MM.1S (cell line): ENCODE measurements at regions not wholly inside any gene's neighbourhood (a gene's known extent, or its start where the extent isn't known, plus 50 kb on each side); places are given as distances from the start of the nearest gene placed in this dataset.

Experiments
- DNase-seq: peaks from one replicate; pipeline ENCODE4 v3.0.0-alpha.2; 2015
- H2AFZ ChIP-seq: fragments of 300-600 bp; sonication (generic); 2 replicates; pipeline ENCODE4 v1.6.0; 2016; ENCODE audit warnings: antibody characterized with exemption, low read length
- H3F3A ChIP-seq: fragments of 300-600 bp; sonication (generic); 2 replicates; pipeline ENCODE4 v1.6.1; 2016; ENCODE audit warnings: mild to moderate bottlenecking, antibody characterized with exemption, low read length, moderate library complexity, mixed read lengths; ENCODE audit not compliant: insufficient read depth
- H3K27ac ChIP-seq: fragments of 300-600 bp; sonication (generic); 2 replicates; pipeline ENCODE4 v1.5.1; 2016; ENCODE audit warnings: mild to moderate bottlenecking, low read length
- H3K27me3 ChIP-seq: fragments of 300-600 bp; sonication (generic); replicated peaks from 2 replicates; pipeline ENCODE4 v1.6.0; 2016; ENCODE audit warnings: low read length; ENCODE audit not compliant: insufficient read depth
- H3K36me3 ChIP-seq: fragments of 300-600 bp; sonication (generic); replicated peaks from 2 replicates; pipeline ENCODE4 v1.6.1; 2016; ENCODE audit warnings: mild to moderate bottlenecking, low read length, mixed read lengths; ENCODE audit not compliant: insufficient read depth
- H3K4me1 ChIP-seq: fragments of 300-600 bp; sonication (generic); 2 replicates; pipeline ENCODE4 v1.6.1; 2016; ENCODE audit warnings: low read length, mixed read lengths
- H3K4me2 ChIP-seq: fragments of 300-600 bp; sonication (generic); 2 replicates; pipeline ENCODE4 v1.6.0; 2016; ENCODE audit warnings: low read depth, low read length
- H3K4me3 ChIP-seq: fragments of 300-600 bp; sonication (generic); 2 replicates; pipeline ENCODE4 v1.5.1; 2016; ENCODE audit warnings: low read length, mixed read lengths
- H3K79me2 ChIP-seq: fragments of 300-600 bp; sonication (generic); 2 replicates; pipeline ENCODE4 v1.6.1; 2016; ENCODE audit warnings: mixed run types, low read length, mixed read lengths
- H3K9ac ChIP-seq: fragments of 300-600 bp; sonication (generic); 2 replicates; pipeline ENCODE4 v1.6.1; 2016; ENCODE audit warnings: low read length, mixed read lengths
- H3K9me2 ChIP-seq: fragments of 300-600 bp; sonication (generic); replicated peaks from 2 replicates; pipeline ENCODE4 v1.6.1; 2016; ENCODE audit warnings: mild to moderate bottlenecking, low read length, mixed read lengths; ENCODE audit not compliant: insufficient read depth
- H3K9me3 ChIP-seq: fragments of 300-600 bp; sonication (generic); replicated peaks from 2 replicates; pipeline ENCODE4 v1.6.1; 2016; ENCODE audit warnings: mild to moderate bottlenecking, low read length, mixed read lengths; ENCODE audit not compliant: insufficient read depth
- H4K20me1 ChIP-seq: fragments of 300-600 bp; sonication (generic); 2 replicates; pipeline ENCODE4 v1.6.1; 2016; ENCODE audit warnings: mild to moderate bottlenecking, low read length, moderate library complexity, mixed read lengths; ENCODE audit not compliant: insufficient read depth
- EZH2 ChIP-seq: fragments of 300-600 bp; sonication (generic); optimal IDR thresholded peaks from 2 replicates; pipeline ENCODE3; 2017; ENCODE audit warnings: low read depth, mild to moderate bottlenecking, antibody characterized with exemption, low read length, mixed read lengths
- EZH2phosphoT487 ChIP-seq: fragments of 300-600 bp; sonication (generic); IDR thresholded peaks from 2 replicates; pipeline ENCODE4 v1.6.1; 2018; ENCODE audit warnings: antibody characterized with exemption, low read length
- TF ChIP-seq, protein P1 (sequence below): fragments of 300-600 bp; sonication (generic); IDR thresholded peaks from 2 replicates; pipeline ENCODE4 v1.5.1; 2016; ENCODE audit warnings: antibody characterized with exemption, low read length, mixed read lengths

GRCh38 chr12:22794017-22794416 lies 169.0 kb downstream of the ETNK1 start:
- H3K9me3 ChIP-seq, result no peaks in the 10 kb centered on the region
- no peak overlapping the region for H2AFZ ChIP-seq
- H3K36me3 ChIP-seq, result no peaks in the 10 kb centered on the region
- no peaks in the 10 kb centered on the region for H3F3A ChIP-seq
- H3K4me2 ChIP-seq, result no peak overlapping the region
- H3K9me2 ChIP-seq, result no peaks in the 10 kb centered on the region
- H3K79me2 ChIP-seq, result no peaks in the 10 kb centered on the region
- H3K27ac ChIP-seq, result no peak overlapping the region
- no peak overlapping the region for H3K9ac ChIP-seq
- no peaks in the 10 kb centered on the region for H4K20me1 ChIP-seq
- H3K4me3 ChIP-seq, result no peak overlapping the region
- H3K27me3 ChIP-seq, result no peaks in the 10 kb centered on the region
- DNase-seq, result no peak
- TF ChIP-seq EZH2 (no peak), EZH2phosphoT487 (no peak)
- TF ChIP-seq, protein P1, sequence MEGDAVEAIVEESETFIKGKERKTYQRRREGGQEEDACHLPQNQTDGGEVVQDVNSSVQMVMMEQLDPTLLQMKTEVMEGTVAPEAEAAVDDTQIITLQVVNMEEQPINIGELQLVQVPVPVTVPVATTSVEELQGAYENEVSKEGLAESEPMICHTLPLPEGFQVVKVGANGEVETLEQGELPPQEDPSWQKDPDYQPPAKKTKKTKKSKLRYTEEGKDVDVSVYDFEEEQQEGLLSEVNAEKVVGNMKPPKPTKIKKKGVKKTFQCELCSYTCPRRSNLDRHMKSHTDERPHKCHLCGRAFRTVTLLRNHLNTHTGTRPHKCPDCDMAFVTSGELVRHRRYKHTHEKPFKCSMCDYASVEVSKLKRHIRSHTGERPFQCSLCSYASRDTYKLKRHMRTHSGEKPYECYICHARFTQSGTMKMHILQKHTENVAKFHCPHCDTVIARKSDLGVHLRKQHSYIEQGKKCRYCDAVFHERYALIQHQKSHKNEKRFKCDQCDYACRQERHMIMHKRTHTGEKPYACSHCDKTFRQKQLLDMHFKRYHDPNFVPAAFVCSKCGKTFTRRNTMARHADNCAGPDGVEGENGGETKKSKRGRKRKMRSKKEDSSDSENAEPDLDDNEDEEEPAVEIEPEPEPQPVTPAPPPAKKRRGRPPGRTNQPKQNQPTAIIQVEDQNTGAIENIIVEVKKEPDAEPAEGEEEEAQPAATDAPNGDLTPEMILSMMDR, result no peak
- H3K4me1 ChIP-seq, result no peaks in the 10 kb centered on the region

DNA sequence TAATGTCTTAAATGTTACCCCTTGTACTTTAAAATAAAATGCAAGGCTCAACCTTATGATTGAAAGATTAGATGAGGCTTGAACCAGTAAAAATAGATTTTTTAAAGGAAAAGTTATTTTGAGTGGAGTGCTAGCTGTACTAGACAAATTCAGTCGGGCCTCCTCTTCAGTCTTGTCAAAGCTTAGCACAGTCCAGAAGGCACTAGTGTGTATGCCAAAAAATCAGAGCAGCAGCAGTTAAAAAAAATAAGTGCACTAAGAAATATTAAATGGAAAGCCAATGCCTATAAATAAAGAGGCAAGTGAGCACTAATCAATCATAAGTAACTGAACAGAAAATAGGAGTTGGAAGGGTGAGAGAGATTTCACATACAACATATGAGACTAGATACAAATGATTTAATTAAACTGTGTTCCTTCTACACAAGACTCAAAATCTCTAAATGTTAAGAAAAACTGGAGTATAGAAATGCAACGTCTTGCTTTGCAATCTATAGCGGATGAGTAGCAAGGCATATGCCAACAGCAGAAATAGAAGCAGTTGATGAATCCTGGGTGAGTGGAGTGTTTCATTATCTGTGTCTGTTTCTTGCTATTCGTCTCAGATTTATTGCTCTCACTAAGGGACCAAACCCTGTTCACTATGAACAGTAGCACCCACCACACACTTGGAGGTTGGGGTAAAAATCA lies 172.1 kb downstream of the ETNK1 start:
- H3K4me1 ChIP-seq, result no peaks in the 10 kb centered on the region
- no peak overlapping the region for H3K4me2 ChIP-seq
- TF ChIP-seq EZH2 (no peak), EZH2phosphoT487 (no peak)
- TF ChIP-seq, protein P1, result no peak
- no peak for DNase-seq
- H3K9me3 ChIP-seq, result no peaks in the 10 kb centered on the region
- no peaks in the 10 kb centered on the region for H3K36me3 ChIP-seq
- no peak overlapping the region for H3K27ac ChIP-seq
- no peak overlapping the region for H3K9ac ChIP-seq
- no peak overlapping the region for H2AFZ ChIP-seq
- H3K79me2 ChIP-seq, result no peaks in the 10 kb centered on the region
- no peaks in the 10 kb centered on the region for H3K27me3 ChIP-seq
- H3K4me3 ChIP-seq, result no peak overlapping the region
- H4K20me1 ChIP-seq, result no peaks in the 10 kb centered on the region
- H3K9me2 ChIP-seq, result no peaks in the 10 kb centered on the region
- H3F3A ChIP-seq, result no peaks in the 10 kb centered on the region

- Histone ChIP-seq H3K9me3 (no peaks in the 10 kb centered on the region), H3K27ac (no peak overlapping the region), H3K79me2 (no peaks in the 10 kb centered on the region), H3K9ac (no peak overlapping the region), H3K4me1 (no peaks in the 10 kb centered on the region), H3F3A (no peaks in the 10 kb centered on the region), H4K20me1 (no peaks in the 10 kb centered on the region), H2AFZ (no peak overlapping the region), H3K4me3 (no peak overlapping the region), H3K36me3 (no peaks in the 10 kb centered on the region), H3K27me3 (no peaks in the 10 kb centered on the region), H3K4me2 (no peak overlapping the region), H3K9me2 (no peaks in the 10 kb centered on the region)
- DNase-seq, result no peak
- TF ChIP-seq EZH2phosphoT487, result no peak
These were observed 172.7 kb downstream of the ETNK1 start for GRCh38 chr12:22797701-22798100.

DNA sequence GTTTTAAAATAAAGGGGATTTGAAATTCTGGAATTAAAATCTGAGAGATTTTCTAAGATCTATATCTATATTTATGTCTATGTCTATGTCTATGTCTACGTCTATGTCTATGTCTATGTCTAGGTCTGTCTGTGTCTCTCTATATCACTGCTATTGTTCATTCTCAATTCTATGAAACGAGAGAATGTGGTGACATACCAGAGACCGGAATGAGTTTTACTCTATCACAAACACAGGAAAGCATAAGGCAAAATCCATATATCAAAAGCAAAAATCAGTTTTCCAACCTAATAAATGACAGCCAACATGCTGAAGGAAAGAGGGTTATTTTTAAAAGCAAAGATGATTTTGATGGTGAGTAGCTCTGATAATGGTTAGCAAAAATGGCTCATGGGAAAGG lies 173.1 kb downstream of the ETNK1 start:
- H3K4me1 ChIP-seq, result no peaks in the 10 kb centered on the region
- no peak overlapping the region for H3K27ac ChIP-seq
- no peaks in the 10 kb centered on the region for H4K20me1 ChIP-seq
- H3F3A ChIP-seq, result no peaks in the 10 kb centered on the region
- H3K4me2 ChIP-seq, result no peak overlapping the region
- no peaks in the 10 kb centered on the region for H3K9me2 ChIP-seq
- no peaks in the 10 kb centered on the region for H3K9me3 ChIP-seq
- no peak overlapping the region for H2AFZ ChIP-seq
- no peak overlapping the region for H3K4me3 ChIP-seq
- H3K9ac ChIP-seq, result no peak overlapping the region
- H3K27me3 ChIP-seq, result no peaks in the 10 kb centered on the region
- H3K79me2 ChIP-seq, result no peaks in the 10 kb centered on the region
- TF ChIP-seq, protein P1, result no peak
- TF ChIP-seq EZH2phosphoT487, result no peak
- TF ChIP-seq EZH2, result no peak
- no peak for DNase-seq
- no peaks in the 10 kb centered on the region for H3K36me3 ChIP-seq
